ENCODE measurements at regions not wholly inside any gene's neighbourhood (a gene's known extent, or its start where the extent isn't known, plus 50 kb on each side); places are given as distances from the start of the nearest gene placed in this dataset.

- TF ChIP-seq CTCF (IDR thresholded peaks at IDR 0.05; ENCODE audit: low read depth, low read length, poor library complexity, severe bottlenecking) = no peak
- no peak for TF ChIP-seq EZH2phosphoT487 (IDR thresholded peaks at IDR 0.05; ENCODE audit: borderline replicate concordance, low read length)
These were observed 214.1 kb downstream of the BCOR start for GRCh38 chrX:39883666-39884065.

All from DOHH2 (cell line).